OCI-LY3 (cell line): ENCODE measurements at regions not wholly inside any gene's neighbourhood (a gene's known extent, or its start where the extent isn't known, plus 50 kb on each side); places are given as distances from the start of the nearest gene placed in this dataset.

Experiments
- H2AFZ ChIP-seq: fragments of 200-600, 300-600 bp; shearing (Covaris generic); 2 replicates; pipeline ENCODE4 v1.6.0; 2014; ENCODE audit warnings: antibody characterized with exemption, low read depth, low read length
- H3K27ac ChIP-seq: fragments of 200-600, 300-600 bp; sonication (generic); 2 replicates; pipeline ENCODE4 v1.5.1; 2014; ENCODE audit warnings: mild to moderate bottlenecking, low read length, moderate library complexity, mixed read lengths
- H3K27me3 ChIP-seq: fragments of 200-600, 300-600 bp; sonication (generic); 2 replicates; pipeline ENCODE4 v1.6.1; 2014; ENCODE audit warnings: low read depth, low read length, mixed read lengths
- H3K36me3 ChIP-seq: fragments of 200-600, 300-600 bp; sonication (generic); replicated peaks from 2 replicates; pipeline ENCODE3; 2014; ENCODE audit warnings: low read depth, low read length, mixed read lengths
- H3K4me1 ChIP-seq: fragments of 300-600, 200-600 bp; sonication (generic); 2 replicates; pipeline ENCODE4 v1.6.1; 2014; ENCODE audit warnings: low read length, mixed read lengths
- H3K4me2 ChIP-seq: fragments of 200-600, 300-600 bp; sonication (generic); 2 replicates; pipeline ENCODE4 v1.6.1; 2014; ENCODE audit warnings: low read length, mixed read lengths
- H3K4me3 ChIP-seq: fragments of 300-600, 200-600 bp; sonication (generic); 2 replicates; pipeline ENCODE4 v1.5.1; 2014; ENCODE audit warnings: antibody characterized with exemption, mild to moderate bottlenecking, low read length, moderate library complexity
- H3K79me2 ChIP-seq: fragments of 300-600, 200-600 bp; shearing (Covaris generic); 2 replicates; pipeline ENCODE4 v1.6.1; 2014; ENCODE audit warnings: mild to moderate bottlenecking, low read length, mixed read lengths
- H3K9ac ChIP-seq: fragments of 300-600, 200-600 bp; shearing (Covaris generic); 2 replicates; pipeline ENCODE4 v1.6.0; 2014; ENCODE audit warnings: mild to moderate bottlenecking, low read length, moderate library complexity
- H3K9me3 ChIP-seq: fragments of 200-600, 300-600 bp; shearing (Covaris generic); 2 replicates; pipeline ENCODE4 v1.6.1; 2014; ENCODE audit warnings: low read length, mixed read lengths; ENCODE audit not compliant: insufficient read depth
- H4K20me1 ChIP-seq: fragments of 200-600, 300-600 bp; sonication (generic); 2 replicates; pipeline ENCODE4 v1.6.1; 2016; ENCODE audit warnings: low read length, mixed read lengths; ENCODE audit not compliant: insufficient read depth
- CTCF ChIP-seq: fragments of 200-600, 300-600 bp; sonication (generic); IDR thresholded peaks from 2 replicates; pipeline ENCODE4 v1.5.1; 2014; ENCODE audit warnings: antibody characterized with exemption, low read length, low read depth
- EZH2phosphoT487 ChIP-seq: fragments of 200-600 bp; shearing (Covaris generic); IDR thresholded peaks from 2 replicates; pipeline ENCODE4 v1.6.1; 2018; ENCODE audit warnings: antibody characterized with exemption, mixed run types, low read depth

- Histone ChIP-seq H3K4me1 (no peaks in the 10 kb centered on the region), H2AFZ (no peak overlapping the region), H3K27ac (no peak overlapping the region), H3K79me2 (no peaks in the 10 kb centered on the region), H3K27me3 (peaks cover 3% of the 10 kb centered on the region; the same call in 1 of the 2 replicates), H4K20me1 (no peaks in the 10 kb centered on the region), H3K9ac (no peak overlapping the region), H3K9me3 (no peaks in the 10 kb centered on the region), H3K4me3 (no peak overlapping the region), H3K4me2 (no peak overlapping the region), H3K36me3 (no peaks in the 10 kb centered on the region)
- no peak for TF ChIP-seq CTCF
- TF ChIP-seq EZH2phosphoT487 = no peak
These were observed 224.5 kb upstream of the SPOPL start for GRCh38 chr2:138277062-138277461.

- Histone ChIP-seq H2AFZ (no peak overlapping the region), H3K9ac (no peak overlapping the region), H3K4me2 (no peak overlapping the region), H3K9me3 (no peaks in the 10 kb centered on the region), H3K27me3 (peaks cover 3% of the 10 kb centered on the region; the same call in 1 of the 2 replicates), H3K4me3 (no peak overlapping the region), H3K27ac (no peak overlapping the region), H3K4me1 (no peaks in the 10 kb centered on the region), H3K36me3 (no peaks in the 10 kb centered on the region), H4K20me1 (no peaks in the 10 kb centered on the region), H3K79me2 (no peaks in the 10 kb centered on the region)
- TF ChIP-seq CTCF = no peak
- TF ChIP-seq EZH2phosphoT487 = no peak
These were observed 221.7 kb upstream of the SPOPL start for GRCh38 chr2:138279871-138280270.

GRCh38 chr2:138280999-138281695, 220.4 kb upstream of the SPOPL start:
- Histone ChIP-seq H3K27me3 (peaks cover 3% of the 10 kb centered on the region; the same call in 1 of the 2 replicates), H2AFZ (no peak overlapping the region), H4K20me1 (no peaks in the 10 kb centered on the region), H3K9ac (no peak overlapping the region), H3K9me3 (no peaks in the 10 kb centered on the region), H3K36me3 (no peaks in the 10 kb centered on the region), H3K27ac (no peak overlapping the region), H3K4me1 (no peaks in the 10 kb centered on the region), H3K4me3 (no peak overlapping the region), H3K79me2 (no peaks in the 10 kb centered on the region), H3K4me2 (no peak overlapping the region)
- TF ChIP-seq EZH2phosphoT487 (no peak), CTCF (no peak)

- H3K79me2 ChIP-seq = no peaks in the 10 kb centered on the region
- no peak overlapping the region for H3K9ac ChIP-seq
- no peaks in the 10 kb centered on the region for H3K9me3 ChIP-seq
- H3K4me3 ChIP-seq = no peak overlapping the region
- no peak overlapping the region for H3K4me2 ChIP-seq
- no peak for TF ChIP-seq EZH2phosphoT487
- no peak for TF ChIP-seq CTCF
- H3K27me3 ChIP-seq = no peaks in the 10 kb centered on the region
- no peaks in the 10 kb centered on the region for H4K20me1 ChIP-seq
- H3K36me3 ChIP-seq = no peaks in the 10 kb centered on the region
- no peak overlapping the region for H2AFZ ChIP-seq
- H3K4me1 ChIP-seq = no peaks in the 10 kb centered on the region
- no peak overlapping the region for H3K27ac ChIP-seq
These were observed 219.4 kb upstream of the SPOPL start for GRCh38 chr2:138282014-138282672.
